ENCODE measurements at regions not wholly inside any gene's neighbourhood (a gene's known extent, or its start where the extent isn't known, plus 50 kb on each side); places are given as distances from the start of the nearest gene placed in this dataset.
"Not testable (repeated sequence)": the region's sequence is repeated elsewhere in the genome, so short reads cannot be mapped to it uniquely, and the experiment has no call there.

GRCh38 chr14:38557391-38557790 is 301.5 kb upstream of the CLEC14A start:
- not testable (repeated sequence) for TF ChIP-seq CTCF (conservative IDR thresholded peaks at IDR 0.05; ENCODE audit: low read length); EZH2phosphoT487 (IDR thresholded peaks at IDR 0.05; ENCODE audit: borderline replicate concordance, low read depth, low read length)

All from OCI-LY7 (cell line).